SHP77 (cell line): ENCODE measurements at regions not wholly inside any gene's neighbourhood (a gene's known extent, or its start where the extent isn't known, plus 50 kb on each side); places are given as distances from the start of the nearest gene placed in this dataset.
"Not testable (repeated sequence)": the region's sequence is repeated elsewhere in the genome, so short reads cannot be mapped to it uniquely, and the experiment has no call there.

Source experiments
- DNase-seq, 2 experiments: peaks; one replicate each; lab custom pipeline; 2025; lab: John Stamatoyannopoulos, UW

DNA sequence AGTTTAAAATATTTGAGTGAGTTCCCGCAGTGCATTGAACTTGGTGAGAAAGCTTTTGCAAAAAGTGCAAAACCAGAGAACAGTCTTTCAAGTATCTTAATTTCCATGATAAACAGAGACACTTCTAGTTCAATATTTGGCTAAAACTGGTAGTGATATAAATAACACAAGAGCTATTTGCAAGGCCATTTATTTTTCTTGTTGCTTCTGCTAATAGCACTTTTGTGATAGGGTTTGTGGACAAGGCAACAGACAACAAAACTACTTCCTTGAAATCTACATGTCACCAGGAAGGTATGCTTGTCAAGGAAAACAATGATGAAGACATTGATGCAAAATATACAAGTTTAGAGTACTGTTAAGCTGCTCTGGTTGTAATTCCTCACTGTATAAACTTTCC lies 1225.1 kb downstream of the OTOL1 start:
- no peak for DNase-seq

- DNase-seq, result no peak
Observed at GRCh38 chr3:162722337-162722736, 1225.7 kb downstream of the OTOL1 start.

DNA sequence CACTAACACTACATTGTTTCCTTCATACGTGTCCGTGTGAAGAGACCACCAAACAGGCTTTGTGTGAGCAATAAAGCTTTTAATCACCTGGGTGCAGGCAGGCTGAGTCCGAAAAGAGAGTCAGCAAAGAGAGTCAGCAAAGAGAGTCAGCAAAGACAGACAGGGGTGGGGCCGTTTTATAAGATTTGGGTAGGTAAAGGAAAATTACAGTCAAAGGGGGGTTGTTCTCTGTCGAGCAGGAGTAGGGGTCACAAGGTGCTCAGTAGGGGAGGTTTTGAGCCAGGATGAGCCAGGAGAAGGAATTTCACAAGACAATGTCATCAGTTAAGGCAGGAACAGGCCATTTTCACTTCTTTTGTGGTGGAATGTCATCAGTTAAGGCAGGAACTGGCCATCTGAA lies 1226.2 kb downstream of the OTOL1 start:
- not testable (repeated sequence) for DNase-seq

DNA sequence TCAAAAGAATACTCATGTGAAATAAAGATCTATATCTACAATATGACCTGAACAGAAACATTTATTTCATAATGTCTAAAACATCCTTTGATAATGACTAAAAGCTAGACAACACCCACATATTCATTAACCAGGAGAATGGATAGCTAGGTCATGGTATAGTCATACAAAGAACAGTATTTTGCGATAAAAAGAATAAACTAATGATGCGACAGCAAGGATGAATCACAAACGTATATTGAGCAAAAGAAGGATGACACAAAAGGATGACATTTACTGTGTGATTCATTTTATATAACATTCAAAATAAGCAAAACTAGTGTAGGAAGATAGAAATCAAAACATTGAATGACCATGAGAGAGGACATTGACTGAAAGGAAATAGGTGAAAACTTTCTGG lies 1233.1 kb downstream of the OTOL1 start:
- no peak for DNase-seq

GRCh38 chr3:162731961-162732360 lies 1235.4 kb downstream of the OTOL1 start:
- not testable (repeated sequence) for DNase-seq

- no peak for DNase-seq
Observed at GRCh38 chr3:162738784-162739183, 1242.2 kb downstream of the OTOL1 start.

GRCh38 chr3:162740941-162741596 lies 1244.5 kb downstream of the OTOL1 start:
- DNase-seq, result no peak

GRCh38 chr3:162742159-162742717 lies 1245.6 kb downstream of the OTOL1 start:
- no peak for DNase-seq

DNA sequence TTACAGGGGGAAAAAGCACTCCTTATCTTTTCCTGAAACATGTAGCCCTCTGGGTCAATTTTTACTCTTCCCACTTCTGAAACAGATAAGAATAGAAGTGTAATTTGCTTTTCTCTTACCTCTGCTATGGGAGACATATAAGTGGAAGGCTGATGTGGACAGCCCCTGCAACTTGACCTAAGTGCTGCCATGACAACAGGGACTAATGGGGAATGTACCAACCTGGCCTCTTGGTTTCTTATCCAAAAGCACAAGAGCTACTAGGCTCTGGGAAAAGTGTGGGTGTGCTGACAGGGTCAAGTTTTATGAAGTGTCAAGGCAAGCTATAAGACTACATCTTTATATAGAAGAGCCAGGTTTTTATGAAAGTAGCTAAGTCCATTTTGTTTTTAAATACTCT lies 1246.5 kb downstream of the OTOL1 start:
- DNase-seq, result no peak

DNA sequence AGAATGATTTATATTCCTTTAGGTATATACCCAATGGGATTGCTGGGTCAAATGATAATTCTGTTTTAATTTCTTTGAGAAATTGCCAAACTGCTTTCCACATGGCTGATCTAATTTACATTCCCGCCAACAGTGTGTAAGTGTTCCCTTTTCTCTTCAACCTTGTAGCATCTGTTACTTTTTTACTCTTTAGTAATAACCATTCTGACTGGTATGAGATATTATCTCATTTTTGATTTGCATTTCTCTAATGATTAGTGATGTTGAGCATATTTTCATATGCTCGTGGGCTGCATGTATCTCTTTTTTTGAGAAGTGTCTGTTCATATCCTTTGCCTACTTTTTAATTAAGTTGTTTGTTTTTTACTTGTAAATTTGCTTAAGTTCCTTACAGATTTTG lies 1264.2 kb downstream of the OTOL1 start:
- DNase-seq, result no peak

- no peak for DNase-seq
Observed at GRCh38 chr3:162764051-162764807, 1267.6 kb downstream of the OTOL1 start.

- DNase-seq, result no peak
Observed at GRCh38 chr3:162764808-162765071, 1268.1 kb downstream of the OTOL1 start.

DNA sequence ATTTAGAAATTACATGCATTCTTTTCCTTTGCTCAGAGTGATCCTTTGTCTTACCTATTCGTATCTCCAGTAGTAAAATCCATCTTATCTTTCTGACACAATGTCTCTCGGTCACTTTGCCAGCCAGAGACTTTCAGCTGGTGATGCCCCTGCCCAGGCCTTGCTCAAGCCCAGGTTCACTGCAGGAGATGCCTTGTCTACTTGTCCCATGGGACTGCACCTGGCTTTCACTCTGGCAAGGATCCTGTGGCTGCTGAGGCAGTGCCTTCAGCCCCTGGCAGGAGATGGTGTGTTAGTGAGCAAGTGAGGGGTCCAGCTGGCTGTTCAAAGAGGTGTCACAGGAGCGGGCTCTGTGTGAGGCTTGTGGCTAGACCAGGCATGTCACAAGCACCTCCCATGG lies 1268.9 kb downstream of the OTOL1 start:
- DNase-seq, result no peak

DNA sequence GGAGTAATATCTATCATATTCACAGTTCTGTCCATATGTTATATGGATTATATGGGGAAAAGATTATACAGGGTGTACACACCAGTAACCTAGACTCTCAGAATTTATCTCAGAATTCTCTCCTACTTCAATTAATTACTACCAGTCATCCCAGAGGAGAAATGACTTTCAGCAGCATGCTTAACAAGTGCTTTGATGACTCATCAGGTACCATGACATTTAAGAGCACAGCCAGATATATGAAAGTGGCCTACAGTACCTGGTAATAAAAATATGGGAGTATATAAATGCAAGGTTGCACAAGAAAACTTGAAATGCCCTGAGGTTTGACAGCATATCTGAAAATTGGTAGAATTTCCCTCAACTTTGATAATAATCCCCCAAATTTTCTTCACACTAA lies 1273.0 kb downstream of the OTOL1 start:
- no peak for DNase-seq

GRCh38 chr3:162770551-162770950 lies 1273.9 kb downstream of the OTOL1 start:
- no peak for DNase-seq

DNA sequence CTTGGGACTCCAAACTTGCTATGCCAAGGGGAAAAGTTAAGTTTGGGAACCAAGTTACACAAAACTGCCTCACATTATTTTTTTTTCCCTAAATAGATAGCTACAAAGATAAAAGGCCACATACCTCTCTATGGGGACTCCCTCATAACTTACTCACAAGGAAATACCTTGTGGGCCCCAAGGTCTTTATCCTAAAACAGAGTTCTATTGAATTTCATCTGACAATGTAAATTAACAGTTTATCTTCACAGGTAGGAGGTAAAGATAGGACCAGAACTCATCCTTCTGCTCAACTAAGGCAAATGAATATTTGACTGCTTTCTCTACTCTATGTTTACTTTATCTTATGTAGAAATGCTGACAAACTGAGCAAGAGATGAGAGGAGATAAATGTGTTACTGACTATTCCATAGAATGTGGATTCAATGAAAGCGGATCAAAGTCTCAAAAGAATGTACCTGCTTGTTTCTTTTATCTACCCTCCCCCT lies 1278.0 kb downstream of the OTOL1 start:
- no peak for DNase-seq

GRCh38 chr3:162776148-162776547 lies 1279.5 kb downstream of the OTOL1 start:
- DNase-seq, result no peak

DNA sequence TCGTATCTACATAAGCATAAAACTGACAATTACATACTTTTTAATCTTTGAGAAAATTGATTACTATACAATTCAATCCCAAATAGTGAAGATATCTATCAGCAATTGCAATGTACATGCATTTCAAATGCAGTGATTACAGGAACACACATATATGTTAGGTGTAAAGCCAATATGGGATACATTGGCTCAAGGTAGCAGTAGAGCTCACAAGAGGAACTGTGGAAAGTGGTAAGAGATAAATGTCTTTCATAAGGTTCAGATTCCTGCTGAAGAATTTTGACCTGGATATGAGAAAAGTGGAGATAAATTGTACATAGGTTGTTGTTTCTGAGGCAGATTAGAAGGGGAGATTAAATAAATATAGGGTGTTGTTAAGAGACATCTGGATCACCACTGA lies 1280.5 kb downstream of the OTOL1 start:
- DNase-seq, result no peak

DNA sequence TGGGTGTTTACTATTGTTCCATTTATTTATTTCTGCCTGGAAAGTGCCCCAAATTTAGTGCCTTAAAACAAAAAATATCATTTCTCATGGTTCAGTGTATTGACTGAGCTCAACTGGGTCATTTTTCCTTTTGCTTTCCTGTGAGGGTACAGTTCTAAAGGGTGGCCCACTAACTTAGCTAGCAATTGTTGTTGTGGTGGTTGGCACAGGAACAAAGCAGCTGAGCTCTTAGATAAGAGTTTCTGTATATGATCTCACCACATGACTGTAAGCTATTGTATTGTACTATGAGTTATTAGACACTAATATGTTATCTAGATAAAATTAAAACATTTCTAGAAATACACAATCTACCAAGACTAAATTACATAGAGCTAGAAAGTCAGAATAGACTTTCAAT lies 1283.7 kb downstream of the OTOL1 start:
- DNase-seq, result no peak

DNA sequence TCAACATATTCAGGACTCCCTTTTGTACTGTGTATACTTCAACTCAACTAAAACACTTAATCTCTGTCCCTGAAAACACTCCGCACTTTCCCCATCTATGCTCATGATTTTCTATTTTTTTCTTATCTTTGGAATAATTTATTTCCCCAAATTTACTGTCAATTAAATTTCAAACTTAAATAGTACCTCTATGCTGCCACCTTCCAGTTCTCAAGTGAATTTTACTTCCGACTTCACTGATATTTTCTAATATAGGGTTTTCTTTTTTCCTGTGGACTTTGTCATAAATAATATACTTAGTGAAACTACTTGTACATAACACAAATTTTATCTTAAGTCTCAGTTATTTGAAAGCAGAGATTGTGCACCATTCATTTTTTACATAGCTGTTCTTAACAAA lies 1303.3 kb downstream of the OTOL1 start:
- no peak for DNase-seq

GRCh38 chr3:162802228-162802965 lies 1305.8 kb downstream of the OTOL1 start:
- DNase-seq, result no peak

GRCh38 chr3:162810776-162811175 lies 1314.2 kb downstream of the OTOL1 start:
- DNase-seq, result no peak
